ENCODE measurements at regions not wholly inside any gene's neighbourhood (a gene's known extent, or its start where the extent isn't known, plus 50 kb on each side); places are given as distances from the start of the nearest gene placed in this dataset.

- DNase-seq (ENCODE audit: insufficient read length, low spot score) (no peak), FAIRE-seq (no peak)
- no peak for TF ChIP-seq CTCF (IDR thresholded peaks at IDR 0.05; ENCODE audit: insufficient read depth, missing control alignments)
Observed at GRCh38 chr3:64863226-64864212, 175.7 kb upstream of the ADAMTS9 start.

GRCh38 chr3:64861684-64862083, 173.9 kb upstream of the ADAMTS9 start:
- FAIRE-seq: no peak
- no peak for TF ChIP-seq CTCF (IDR thresholded peaks at IDR 0.05; ENCODE audit: insufficient read depth, missing control alignments)
- no peak for DNase-seq (ENCODE audit: insufficient read length, low spot score)

- DNase-seq (ENCODE audit: insufficient read length, low spot score) (no peak), FAIRE-seq (no peak)
Observed at GRCh38 chr3:64860536-64860870, 172.7 kb upstream of the ADAMTS9 start.

GRCh38 chr3:64859625-64860535, 172.1 kb upstream of the ADAMTS9 start:
- no peak for TF ChIP-seq CTCF (IDR thresholded peaks at IDR 0.05; ENCODE audit: insufficient read depth, missing control alignments)
- no peak for DNase-seq (ENCODE audit: insufficient read length, low spot score)
- FAIRE-seq: no peak

More at GRCh38 chr3:64860536-64860870, 172.7 kb upstream of the ADAMTS9 start:
- TF ChIP-seq CTCF (IDR thresholded peaks at IDR 0.05; ENCODE audit: insufficient read depth, missing control alignments): no peak

- no peak for TF ChIP-seq CTCF (IDR thresholded peaks at IDR 0.05; ENCODE audit: insufficient read depth, missing control alignments)
- no peak for DNase-seq (ENCODE audit: insufficient read length, low spot score)
- FAIRE-seq: no peak
Observed at GRCh38 chr3:64856977-64857516, 169.2 kb upstream of the ADAMTS9 start.

GRCh38 chr3:64856106-64856505, 168.3 kb upstream of the ADAMTS9 start:
- DNase-seq (ENCODE audit: insufficient read length, low spot score) (no peak), FAIRE-seq (no peak)
- no peak for TF ChIP-seq CTCF (IDR thresholded peaks at IDR 0.05; ENCODE audit: insufficient read depth, missing control alignments)

All from D721Med (cell line).